Ectodermal cell (in vitro differentiated cells): ENCODE measurements at regions not wholly inside any gene's neighbourhood (a gene's known extent, or its start where the extent isn't known, plus 50 kb on each side); places are given as distances from the start of the nearest gene placed in this dataset.

ENCODE experiments used
- H3K27ac ChIP-seq: 2 replicates; pipeline ENCODE4 v1.7.0; 2013; ENCODE audit warnings: mild to moderate bottlenecking, low read depth, low read length; ENCODE audit not compliant: insufficient read depth, poor library complexity, severe bottlenecking
- H3K27me3 ChIP-seq: 2 replicates; pipeline ENCODE4 v1.7.0; 2013; ENCODE audit warnings: mild to moderate bottlenecking, low read length; ENCODE audit not compliant: insufficient read depth, control insufficient read depth, poor library complexity, severe bottlenecking
- H3K36me3 ChIP-seq: one replicate; pipeline ENCODE4 v1.7.0; 2013; ENCODE audit warnings: low read length; ENCODE audit not compliant: control insufficient read depth, insufficient read depth
- H3K4me1 ChIP-seq: one replicate; pipeline ENCODE4 v1.7.0; 2013; ENCODE audit warnings: low read length; ENCODE audit not compliant: control insufficient read depth, insufficient read depth
- H3K4me3 ChIP-seq: 2 replicates; pipeline ENCODE4 v1.7.0; 2013; ENCODE audit warnings: low read depth, low read length, control low read depth; ENCODE audit not compliant: insufficient read depth
- H3K9me3 ChIP-seq: 2 replicates; pipeline ENCODE4 v1.7.0; 2013; ENCODE audit warnings: mild to moderate bottlenecking, low read length, moderate library complexity; ENCODE audit not compliant: control insufficient read depth
- WGBS, 2 experiments: methylation state at CpG; one replicate each; pipeline ENCODE4 v1.1.7; 2013; ENCODE audit warnings: missing lambda C conversion rate in 2 of 2; 5-methylcytosine and 5-hydroxymethylcytosine counted together

GRCh38 chr1:82921759-82922158 lies 1077.2 kb downstream of the TTLL7 start:
- Histone ChIP-seq H3K4me3 (no peak overlapping the region), H3K27ac (no peak overlapping the region), H3K36me3 (no peaks in the 10 kb centered on the region), H3K27me3 (no peaks in the 10 kb centered on the region), H3K4me1 (no peaks in the 10 kb centered on the region), H3K9me3 (no peaks in the 10 kb centered on the region)
- WGBS, 2 experiments: 66 to 77% methylated on average over 3 to 4 of the region's 4 CpGs

GRCh38 chr1:82920418-82921248 lies 1078.3 kb downstream of the TTLL7 start:
- no peak overlapping the region for H3K27ac ChIP-seq
- WGBS, 2 experiments: 94 to 95% methylated on average over 2 to 4 of the region's 4 CpGs
- no peaks in the 10 kb centered on the region for H3K36me3 ChIP-seq
- no peak overlapping the region for H3K4me3 ChIP-seq
- H3K9me3 ChIP-seq: no peaks in the 10 kb centered on the region
- no peaks in the 10 kb centered on the region for H3K4me1 ChIP-seq
- H3K27me3 ChIP-seq: no peaks in the 10 kb centered on the region

GRCh38 chr1:82919837-82920236 lies 1079.1 kb downstream of the TTLL7 start:
- Histone ChIP-seq H3K36me3 (no peaks in the 10 kb centered on the region), H3K27me3 (no peaks in the 10 kb centered on the region), H3K27ac (no peak overlapping the region), H3K4me3 (no peak overlapping the region), H3K4me1 (no peaks in the 10 kb centered on the region), H3K9me3 (no peaks in the 10 kb centered on the region)

- Histone ChIP-seq H3K27me3 (no peaks in the 10 kb centered on the region), H3K4me3 (no peak overlapping the region), H3K36me3 (no peaks in the 10 kb centered on the region), H3K27ac (no peak overlapping the region), H3K9me3 (no peaks in the 10 kb centered on the region), H3K4me1 (no peaks in the 10 kb centered on the region)
- WGBS, 2 experiments: 87 to 89% methylated on average over 3 of the region's 3 CpGs
Observed at GRCh38 chr1:82907313-82907712, 1091.6 kb downstream of the TTLL7 start.

GRCh38 chr1:82903626-82904025 lies 1095.3 kb downstream of the TTLL7 start:
- Histone ChIP-seq H3K4me3 (no peak overlapping the region), H3K27ac (no peak overlapping the region), H3K4me1 (no peaks in the 10 kb centered on the region), H3K36me3 (no peaks in the 10 kb centered on the region), H3K27me3 (no peaks in the 10 kb centered on the region), H3K9me3 (no peaks in the 10 kb centered on the region)
- 95 to 100% methylated on average over 4 of the region's 4 CpGs for WGBS, 2 experiments

- Histone ChIP-seq H3K4me1 (no peaks in the 10 kb centered on the region), H3K9me3 (no peaks in the 10 kb centered on the region), H3K4me3 (no peak overlapping the region), H3K27ac (no peak overlapping the region), H3K36me3 (no peaks in the 10 kb centered on the region), H3K27me3 (no peaks in the 10 kb centered on the region)
- 96 to 98% methylated on average over 5 of the region's 5 CpGs for WGBS, 2 experiments
Observed at GRCh38 chr1:82901561-82901960, 1097.4 kb downstream of the TTLL7 start.

- no peaks in the 10 kb centered on the region for H3K27me3 ChIP-seq
- no peaks in the 10 kb centered on the region for H3K36me3 ChIP-seq
- no peaks in the 10 kb centered on the region for H3K9me3 ChIP-seq
- no peak overlapping the region for H3K27ac ChIP-seq
- no peak overlapping the region for H3K4me3 ChIP-seq
- no peaks in the 10 kb centered on the region for H3K4me1 ChIP-seq
- no CpG with 5 or more reads among the region's 1 CpG for WGBS, 2 experiments
Observed at GRCh38 chr1:82901118-82901517, 1097.8 kb downstream of the TTLL7 start.

- Histone ChIP-seq H3K4me3 (no peak overlapping the region), H3K27me3 (no peaks in the 10 kb centered on the region), H3K9me3 (no peaks in the 10 kb centered on the region), H3K36me3 (no peaks in the 10 kb centered on the region), H3K4me1 (no peaks in the 10 kb centered on the region), H3K27ac (no peak overlapping the region)
- 93 to 98% methylated on average over 3 of the region's 3 CpGs for WGBS, 2 experiments
Observed at GRCh38 chr1:82899017-82899416, 1098.3 kb downstream of the ADGRL2 start.

- Histone ChIP-seq H3K36me3 (no peaks in the 10 kb centered on the region), H3K27me3 (no peaks in the 10 kb centered on the region), H3K9me3 (no peaks in the 10 kb centered on the region), H3K27ac (no peak overlapping the region), H3K4me1 (no peaks in the 10 kb centered on the region), H3K4me3 (no peak overlapping the region)
- 93 to 100% methylated on average over 1 of the region's 1 CpG for WGBS, 2 experiments
Observed at GRCh38 chr1:82897549-82897948, 1096.8 kb downstream of the ADGRL2 start.

- Histone ChIP-seq H3K27me3 (no peaks in the 10 kb centered on the region), H3K9me3 (no peaks in the 10 kb centered on the region), H3K36me3 (no peaks in the 10 kb centered on the region), H3K4me3 (no peak overlapping the region), H3K27ac (no peak overlapping the region), H3K4me1 (no peaks in the 10 kb centered on the region)
Observed at GRCh38 chr1:82896036-82896435, 1095.3 kb downstream of the ADGRL2 start.
